Activated T-cell treated with anti-CD3 and anti-CD28 coated beads, Interleukin-2, amount 50 U/mL, for 24 hours (primary cell): ENCODE measurements at regions not wholly inside any gene's neighbourhood (a gene's known extent, or its start where the extent isn't known, plus 50 kb on each side); places are given as distances from the start of the nearest gene placed in this dataset.

Experiments used
- DNase-seq: peaks from one replicate; pipeline ENCODE4 v3.0.0-alpha.2; 2020
- H3K27ac Mint-ChIP-seq: 2 replicates; pipeline ENCODE4 v1.8.0; 2020; ENCODE audit warnings: mild to moderate bottlenecking, mixed read lengths
- H3K27me3 Mint-ChIP-seq: 2 replicates; pipeline ENCODE4 v1.8.0; 2020; ENCODE audit warnings: mixed read lengths
- H3K36me3 Mint-ChIP-seq: 2 replicates; pipeline ENCODE4 v1.8.0; 2020; ENCODE audit warnings: low read depth, mixed read lengths
- H3K4me1 Mint-ChIP-seq: 2 replicates; pipeline ENCODE4 v1.8.0; 2020; ENCODE audit warnings: low read depth, mixed read lengths
- H3K4me3 Mint-ChIP-seq: 2 replicates; pipeline ENCODE4 v1.8.0; 2020; ENCODE audit warnings: mild to moderate bottlenecking, moderate library complexity, mixed read lengths
- H3K9me3 Mint-ChIP-seq: 2 replicates; pipeline ENCODE4 v1.8.0; 2020; ENCODE audit warnings: mixed read lengths

DNA sequence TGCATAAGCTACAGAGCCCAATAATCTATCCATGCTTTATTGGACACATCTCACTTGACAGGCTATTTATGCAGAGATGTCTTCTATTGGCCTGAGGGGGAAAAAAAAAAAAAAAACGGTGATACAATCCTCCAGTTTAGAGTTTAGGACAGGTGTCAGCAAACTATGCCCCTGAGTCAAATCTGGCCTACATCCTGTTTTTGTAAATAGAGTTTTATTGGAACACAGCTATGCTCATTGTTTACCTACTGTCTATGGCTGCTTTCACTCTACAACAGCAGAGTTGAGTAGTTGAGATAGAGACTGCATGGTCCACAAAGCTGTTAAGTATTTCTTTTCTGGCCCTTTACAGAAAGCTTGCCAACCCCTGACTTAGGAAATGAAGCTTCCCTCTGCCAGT, 403.1 kb downstream of the C12orf75 start:
- no peaks in the 10 kb centered on the region for H3K9me3 Mint-ChIP-seq
- no peaks in the 10 kb centered on the region for H3K36me3 Mint-ChIP-seq
- no peak overlapping the region for H3K27ac Mint-ChIP-seq
- H3K4me1 Mint-ChIP-seq: no peaks in the 10 kb centered on the region
- no peaks in the 10 kb centered on the region for H3K27me3 Mint-ChIP-seq
- no peak overlapping the region for H3K4me3 Mint-ChIP-seq
- DNase-seq: no peak

- Mint-ChIP-seq H3K4me3 (no peak overlapping the region), H3K4me1 (no peaks in the 10 kb centered on the region), H3K27ac (no peak overlapping the region), H3K36me3 (no peaks in the 10 kb centered on the region), H3K27me3 (no peaks in the 10 kb centered on the region), H3K9me3 (no peaks in the 10 kb centered on the region)
- DNase-seq: no peak
These were observed 402.3 kb downstream of the NUAK1 start for GRCh38 chr12:105736498-105736897.

- Mint-ChIP-seq H3K27ac (no peak overlapping the region), H3K4me1 (no peaks in the 10 kb centered on the region), H3K36me3 (no peaks in the 10 kb centered on the region), H3K27me3 (peaks cover 8% of the 10 kb centered on the region), H3K4me3 (no peak overlapping the region), H3K9me3 (no peaks in the 10 kb centered on the region)
- DNase-seq: no peak
These were observed 400.7 kb downstream of the NUAK1 start for GRCh38 chr12:105738051-105738450.

GRCh38 chr12:105740369-105740768, 398.4 kb downstream of the NUAK1 start:
- Mint-ChIP-seq H3K36me3 (no peaks in the 10 kb centered on the region), H3K9me3 (no peaks in the 10 kb centered on the region), H3K27ac (no peak overlapping the region), H3K4me3 (no peak overlapping the region), H3K4me1 (no peaks in the 10 kb centered on the region), H3K27me3 (peaks cover 8% of the 10 kb centered on the region)
- no peak for DNase-seq

DNA sequence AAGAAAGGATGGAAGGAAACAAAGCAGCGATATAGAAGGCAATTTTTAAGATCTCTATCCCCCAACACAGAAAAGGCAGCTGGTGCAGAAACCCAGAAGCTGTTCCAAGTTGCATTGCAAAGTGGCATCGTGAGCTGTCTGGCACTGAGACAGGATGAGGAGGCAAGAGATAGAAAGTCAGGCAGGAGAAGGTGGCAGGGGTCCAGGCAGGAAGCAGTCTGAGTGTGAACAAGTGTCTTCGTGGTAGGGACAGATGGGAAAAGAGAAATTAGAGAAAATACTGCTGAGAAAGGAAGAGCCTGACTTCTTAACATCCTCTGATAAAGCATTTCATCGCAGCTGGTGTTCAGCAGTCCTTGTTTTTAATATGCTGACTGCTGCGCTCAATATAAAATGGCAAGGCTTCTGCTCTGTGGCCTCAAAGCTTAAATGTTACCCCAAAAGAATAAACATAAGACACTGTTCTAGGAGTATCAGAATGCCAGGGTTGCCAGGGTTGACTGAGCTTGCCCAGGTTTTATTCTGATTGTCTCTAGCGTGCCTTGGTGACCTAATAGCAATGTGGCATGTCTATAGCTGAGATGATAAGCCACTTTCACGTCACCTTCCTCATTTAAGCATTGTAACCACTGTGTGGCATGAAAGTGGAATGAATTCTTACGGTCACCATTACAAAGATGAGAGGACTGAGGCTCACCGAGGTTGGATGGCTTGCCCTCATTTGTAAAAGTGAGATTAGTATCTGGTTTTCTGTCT, 397.6 kb downstream of the NUAK1 start:
- Mint-ChIP-seq H3K27me3 (peaks cover 8% of the 10 kb centered on the region), H3K9me3 (no peaks in the 10 kb centered on the region), H3K4me3 (no peak overlapping the region), H3K27ac (no peak overlapping the region), H3K4me1 (no peaks in the 10 kb centered on the region), H3K36me3 (no peaks in the 10 kb centered on the region)
- DNase-seq: no peak

GRCh38 chr12:105741786-105742566, 396.8 kb downstream of the NUAK1 start:
- no peaks in the 10 kb centered on the region for H3K36me3 Mint-ChIP-seq
- no peak for DNase-seq
- no peak overlapping the region for H3K27ac Mint-ChIP-seq
- no peaks in the 10 kb centered on the region for H3K4me1 Mint-ChIP-seq
- H3K9me3 Mint-ChIP-seq: no peaks in the 10 kb centered on the region
- H3K27me3 Mint-ChIP-seq: peaks cover 8% of the 10 kb centered on the region
- no peak overlapping the region for H3K4me3 Mint-ChIP-seq

GRCh38 chr12:105742567-105742874, 396.2 kb downstream of the NUAK1 start:
- Mint-ChIP-seq H3K4me1 (no peaks in the 10 kb centered on the region), H3K4me3 (no peak overlapping the region), H3K36me3 (no peaks in the 10 kb centered on the region), H3K9me3 (no peaks in the 10 kb centered on the region), H3K27ac (no peak overlapping the region), H3K27me3 (peaks cover 8% of the 10 kb centered on the region)
- no peak for DNase-seq

DNA sequence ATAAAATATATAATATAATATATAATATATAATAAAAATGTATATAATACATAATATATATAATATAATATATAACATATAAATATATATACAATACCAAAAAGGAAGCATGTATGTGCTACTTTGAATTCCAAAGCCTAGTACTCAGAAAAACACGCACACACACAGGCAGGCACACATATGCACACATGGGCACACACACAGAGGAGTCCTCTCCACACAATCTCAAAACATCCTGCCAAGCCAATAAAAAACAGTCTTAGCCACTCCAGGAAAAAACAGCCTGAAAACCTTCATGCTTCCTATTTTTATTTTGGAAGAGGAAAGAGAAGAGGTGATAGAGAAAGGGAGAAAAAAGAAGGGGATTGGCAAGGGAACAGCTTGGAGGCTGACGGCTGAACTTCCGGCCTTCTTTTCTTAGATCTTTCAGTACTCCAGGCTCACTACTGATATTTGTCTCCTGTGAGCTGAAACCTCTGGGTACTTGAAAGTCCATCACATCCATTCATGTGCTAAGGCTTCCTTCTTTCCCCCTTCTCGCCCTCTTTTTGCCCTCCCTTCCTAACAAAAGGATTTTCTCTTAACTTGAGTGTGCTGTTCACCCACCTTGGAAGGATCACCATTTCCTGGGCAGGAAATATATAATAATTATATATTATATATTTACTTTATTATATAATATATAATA, 394.2 kb downstream of the NUAK1 start:
- no peak for DNase-seq
- Mint-ChIP-seq H3K9me3 (no peaks in the 10 kb centered on the region), H3K36me3 (no peaks in the 10 kb centered on the region), H3K27me3 (peaks cover 8% of the 10 kb centered on the region), H3K4me1 (no peaks in the 10 kb centered on the region), H3K4me3 (no peak overlapping the region), H3K27ac (no peak overlapping the region)

DNA sequence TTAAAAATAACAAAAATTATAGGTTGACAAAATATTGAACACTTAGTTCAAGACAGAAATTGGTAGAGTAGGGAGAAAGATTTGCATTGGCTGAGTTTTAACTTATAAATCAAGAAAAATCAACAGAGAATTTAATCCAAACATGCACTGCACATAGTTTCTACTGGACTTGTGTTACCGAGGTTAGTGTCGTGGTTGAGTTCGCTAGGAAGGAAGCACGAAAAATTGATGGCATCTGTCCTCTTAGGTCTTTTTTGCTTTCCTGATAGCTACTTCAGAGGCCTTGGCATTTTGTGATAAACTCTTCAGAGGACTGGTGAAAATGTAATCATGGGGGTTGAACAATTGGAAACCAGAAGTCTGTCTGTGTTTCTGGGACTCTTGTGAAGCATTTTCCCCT, 392.9 kb downstream of the NUAK1 start:
- no peak for DNase-seq
- Mint-ChIP-seq H3K4me3 (no peak overlapping the region), H3K27ac (no peak overlapping the region), H3K27me3 (peaks cover 8% of the 10 kb centered on the region), H3K4me1 (no peaks in the 10 kb centered on the region), H3K36me3 (no peaks in the 10 kb centered on the region), H3K9me3 (no peaks in the 10 kb centered on the region)

DNA sequence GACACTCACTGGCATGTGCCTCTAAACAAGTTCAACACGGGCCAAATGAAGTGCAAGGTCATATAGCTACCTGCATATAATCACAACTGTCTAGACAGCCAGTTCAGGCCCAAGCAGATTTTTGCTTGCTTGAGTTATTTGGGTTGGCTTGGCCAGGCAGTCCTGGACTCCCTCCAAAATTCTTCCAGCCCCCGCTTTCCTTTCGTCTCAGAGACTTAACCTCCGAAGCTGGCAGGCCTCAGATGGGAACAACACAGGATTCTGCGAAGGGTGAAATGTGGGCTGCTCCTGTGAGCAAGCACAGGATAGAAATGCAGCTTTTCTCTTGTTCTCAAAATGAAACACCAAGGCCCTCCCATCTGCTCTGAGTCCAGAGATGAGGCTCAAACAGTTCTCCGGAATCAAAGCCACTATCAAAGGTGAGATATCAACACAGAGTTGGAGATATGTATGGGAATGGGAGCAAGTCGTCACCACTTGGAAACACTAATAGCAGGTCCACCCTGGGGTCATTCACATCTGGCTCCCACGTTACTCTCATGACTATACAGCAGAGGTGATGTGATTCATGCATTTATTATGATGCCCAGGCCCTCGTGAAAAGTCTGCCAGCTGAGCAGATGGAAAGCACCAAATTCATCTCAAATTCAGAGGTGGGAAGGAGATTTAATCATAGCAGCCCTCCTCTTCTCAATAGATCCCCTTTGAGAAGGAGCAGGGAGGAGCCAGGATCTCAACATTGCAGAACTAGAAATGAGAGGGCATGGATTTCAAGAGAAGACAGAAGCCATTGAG, 389.8 kb downstream of the NUAK1 start:
- no peaks in the 10 kb centered on the region for H3K4me1 Mint-ChIP-seq

DNA sequence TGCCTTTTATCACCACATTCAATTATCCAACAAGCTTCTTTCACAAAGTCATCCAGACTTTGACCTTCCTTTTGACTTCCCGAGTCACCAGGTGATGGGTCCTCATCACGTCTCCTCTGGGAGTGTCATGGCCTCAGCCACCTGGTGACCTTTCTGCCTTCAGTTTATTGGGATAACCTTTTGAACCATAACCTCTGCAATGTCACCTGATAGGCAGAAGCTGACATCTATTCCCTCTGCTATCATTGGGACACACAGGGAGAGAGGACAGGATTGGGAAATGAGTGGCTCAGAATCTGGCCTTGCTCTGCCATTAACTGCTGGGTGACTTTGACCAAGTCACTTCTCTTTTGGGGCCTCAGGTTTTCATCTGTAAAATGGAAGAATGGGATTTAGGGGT, 388.7 kb downstream of the NUAK1 start:
- no peaks in the 10 kb centered on the region for H3K4me1 Mint-ChIP-seq
- no peak overlapping the region for H3K4me3 Mint-ChIP-seq
- H3K36me3 Mint-ChIP-seq: no peaks in the 10 kb centered on the region
- H3K27ac Mint-ChIP-seq: no peak overlapping the region
- H3K27me3 Mint-ChIP-seq: no peaks in the 10 kb centered on the region
- no peaks in the 10 kb centered on the region for H3K9me3 Mint-ChIP-seq
- no peak for DNase-seq

More for the DNA sequence above, 389.8 kb downstream of the NUAK1 start:
- DNase-seq: no peak
- no peak overlapping the region for H3K27ac Mint-ChIP-seq
- no peaks in the 10 kb centered on the region for H3K27me3 Mint-ChIP-seq
- no peaks in the 10 kb centered on the region for H3K9me3 Mint-ChIP-seq
- H3K36me3 Mint-ChIP-seq: no peaks in the 10 kb centered on the region
- H3K4me3 Mint-ChIP-seq: no peak overlapping the region

GRCh38 chr12:105754313-105754712, 384.4 kb downstream of the NUAK1 start:
- H3K27ac Mint-ChIP-seq: no peak overlapping the region

GRCh38 chr12:105756961-105757360, 381.8 kb downstream of the NUAK1 start:
- Mint-ChIP-seq H3K27me3 (no peaks in the 10 kb centered on the region), H3K9me3 (no peaks in the 10 kb centered on the region), H3K4me3 (no peak overlapping the region), H3K27ac (no peak overlapping the region), H3K36me3 (no peaks in the 10 kb centered on the region), H3K4me1 (no peaks in the 10 kb centered on the region)
- no peak for DNase-seq

More at GRCh38 chr12:105754313-105754712, 384.4 kb downstream of the NUAK1 start:
- Mint-ChIP-seq H3K4me1 (no peaks in the 10 kb centered on the region), H3K4me3 (no peak overlapping the region), H3K36me3 (no peaks in the 10 kb centered on the region), H3K27me3 (no peaks in the 10 kb centered on the region), H3K9me3 (no peaks in the 10 kb centered on the region)
- DNase-seq: no peak

DNA sequence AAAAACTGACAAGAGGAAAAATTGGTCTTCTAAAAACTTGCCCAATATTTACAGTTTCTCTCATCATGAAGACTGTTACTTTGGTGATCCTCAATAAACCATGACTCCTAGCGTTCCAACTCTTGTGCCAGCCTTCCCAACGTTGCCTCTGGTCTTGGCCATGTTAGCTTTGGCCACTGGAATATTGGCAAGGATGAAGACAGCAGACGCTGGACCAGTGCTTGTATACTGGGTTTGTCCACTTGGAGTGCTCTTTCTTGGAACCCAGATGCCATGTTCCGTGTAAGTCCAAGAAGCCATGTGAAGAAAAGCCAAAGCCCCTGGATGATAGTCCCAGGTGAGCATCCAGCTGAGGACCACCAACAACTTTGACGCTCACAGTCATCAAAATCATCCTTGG, 379.6 kb downstream of the NUAK1 start:
- no peak for DNase-seq
- no peak overlapping the region for H3K27ac Mint-ChIP-seq
- no peaks in the 10 kb centered on the region for H3K4me1 Mint-ChIP-seq

More for the DNA sequence above, 379.6 kb downstream of the NUAK1 start:
- Mint-ChIP-seq H3K36me3 (no peaks in the 10 kb centered on the region), H3K9me3 (no peaks in the 10 kb centered on the region), H3K4me3 (no peak overlapping the region), H3K27me3 (peaks cover 4% of the 10 kb centered on the region)
